Lung (tissue), 11 donors: ENCODE measurements at regions not wholly inside any gene's neighbourhood (a gene's known extent, or its start where the extent isn't known, plus 50 kb on each side); places are given as distances from the start of the nearest gene placed in this dataset.

Source experiments
- ATAC-seq: fragments of 200-7000 bp; cut with Tn5 transposase; one replicate; pipeline ENCODE4 v1.9.1; 2020; ENCODE audit warnings: moderate number of reproducible peaks; ENCODE audit not compliant: insufficient read depth, low FRiP score
- DNase-seq, 3 donors: peaks; one replicate each; pipeline ENCODE4 v3.0.0-alpha.2; 2013 to 2017
- H3K27ac ChIP-seq, 2 donors: one replicate each; pipeline ENCODE4 v1.5.1; 2013; ENCODE audit warnings: mild to moderate bottlenecking in 2 of 2, moderate library complexity in 2 of 2, control low read depth in 1 of 2, inconsistent platforms in 1 of 2, low read depth in 1 of 2, low read length in 1 of 2
- H3K27me3 ChIP-seq, 3 donors: one replicate each; pipeline ENCODE4 v1.5.1; 2013; ENCODE audit warnings: low read length in 2 of 3; ENCODE audit not compliant: control insufficient read depth in 3 of 3, insufficient read depth in 3 of 3
- H3K36me3 ChIP-seq, 4 donors: one replicate each; pipeline ENCODE4 v1.5.1; 2013; ENCODE audit warnings: low read length in 4 of 4, mild to moderate bottlenecking in 1 of 4, moderate library complexity in 1 of 4; ENCODE audit not compliant: control insufficient read depth in 4 of 4, insufficient read depth in 4 of 4
- H3K4me1 ChIP-seq, 5 donors: one replicate each; pipeline ENCODE4 v1.5.1; 2013; ENCODE audit warnings: low read length in 5 of 5, mild to moderate bottlenecking in 2 of 5, moderate library complexity in 1 of 5; ENCODE audit not compliant: control insufficient read depth in 5 of 5, insufficient read depth in 5 of 5
- H3K4me3 ChIP-seq: one replicate; pipeline ENCODE4 v1.5.1; 2013; ENCODE audit warnings: mild to moderate bottlenecking, control low read depth, moderate library complexity
- H3K9ac ChIP-seq, 2 donors: one replicate each; pipeline ENCODE4 v1.5.1; 2013; ENCODE audit warnings: low read length in 2 of 2, control low read depth in 1 of 2; ENCODE audit not compliant: insufficient read depth in 1 of 2
- H3K9me3 ChIP-seq, 4 donors: one replicate each; pipeline ENCODE4 v1.5.1; 2013; ENCODE audit warnings: low read length in 3 of 4, mild to moderate bottlenecking in 1 of 4, moderate library complexity in 1 of 4; ENCODE audit not compliant: control insufficient read depth in 4 of 4, insufficient read depth in 3 of 4
- CTCF ChIP-seq: IDR thresholded peaks from 2 replicates; pipeline ENCODE4 v1.5.1; 2012; ENCODE audit warnings: mild to moderate bottlenecking; ENCODE audit errors: control extremely low read depth, extremely low read depth
- WGBS, 2 donors: extraction: QIAGEN DNeasy Blood & Tissue Kit; methylation state at CpG; one replicate each; pipeline ENCODE4 v1.1.7; 2013; 5-methylcytosine and 5-hydroxymethylcytosine counted together
- donor health status: control.
- donor health status: control.
- donor health status: Bipolar disorder and iron deficiency.
- donor health status: healthy.
- donor health status: DM: yes; HTN: yes; CAD: no.

GRCh38 chr15:35998663-35999602 is 453.0 kb upstream of the DPH6 start:
- Histone ChIP-seq H3K4me3 (no peak overlapping the region), H3K9me3 (no peaks in the 10 kb centered on the region), H3K4me1 (peaks cover 0 to 16% (median 0%) of the 10 kb centered on the region in 5 donors), H3K36me3 (no peaks in the 10 kb centered on the region), H3K27me3 (no peaks in the 10 kb centered on the region), H3K9ac (no peak overlapping the region), H3K27ac (no peak overlapping the region)
- peak in 2 of 3 donors; percentile 73 to 75 for DNase-seq
- WGBS, 2 donors = 72 to 75% methylated on average over 7 of the region's 7 CpGs
- no peak for ATAC-seq
- TF ChIP-seq CTCF = no peak

- Histone ChIP-seq H3K9ac (no peak overlapping the region), H3K4me1 (peaks cover 0 to 2% (median 0%) of the 10 kb centered on the region in 5 donors), H3K4me3 (no peak overlapping the region), H3K9me3 (peaks cover 0 to 6% (median 0%) of the 10 kb centered on the region in 4 donors), H3K36me3 (no peaks in the 10 kb centered on the region), H3K27ac (no peak overlapping the region), H3K27me3 (no peaks in the 10 kb centered on the region)
- ATAC-seq (no peak), DNase-seq (peak in 2 of 3 donors; percentile 22 to 25)
- WGBS, 2 donors = 51 to 57% methylated on average over 2 of the region's 2 CpGs
- TF ChIP-seq CTCF = no peak
Measured at GRCh38 chr15:36004891-36005490, 459.0 kb upstream of the DPH6 start.

- no peak for TF ChIP-seq CTCF
- no peak overlapping the region for H3K9ac ChIP-seq
- H3K9me3 ChIP-seq = peaks cover 0 to 6% (median 0%) of the 10 kb centered on the region in 4 donors
- H3K4me3 ChIP-seq = no peak overlapping the region
- ATAC-seq (no peak), DNase-seq (no peak)
- no peaks in the 10 kb centered on the region for H3K36me3 ChIP-seq
- peaks cover 0 to 2% (median 0%) of the 10 kb centered on the region in 5 donors for H3K4me1 ChIP-seq
- no peak overlapping the region for H3K27ac ChIP-seq
- H3K27me3 ChIP-seq = no peaks in the 10 kb centered on the region
- WGBS, 2 donors = 64 to 71% methylated on average over 2 of the region's 2 CpGs
Measured at GRCh38 chr15:36005542-36005941, 459.6 kb upstream of the DPH6 start.
